ENCODE measurements at regions not wholly inside any gene's neighbourhood (a gene's known extent, or its start where the extent isn't known, plus 50 kb on each side); places are given as distances from the start of the nearest gene placed in this dataset.

GRCh38 chr11:116384407-116384806 is 388.4 kb downstream of the BUD13 start:
- no peak for TF ChIP-seq CTCF (IDR thresholded peaks at IDR 0.05; ENCODE audit: borderline replicate concordance, control extremely low read depth, extremely low read depth, insufficient read depth, missing control alignments)
- DNase-seq (ENCODE audit: low spot score) = no peak
- in situ Hi-C loops (cut with MboI; ENCODE audit: low sequenced_read_pairs, unreplicated experiment) = no loop called here

GRCh38 chr11:116379185-116379828 is 393.5 kb downstream of the BUD13 start:
- in situ Hi-C loops (cut with MboI; ENCODE audit: low sequenced_read_pairs, unreplicated experiment) = no loop called here
- DNase-seq (ENCODE audit: low spot score) = no peak
- TF ChIP-seq CTCF (IDR thresholded peaks at IDR 0.05; ENCODE audit: borderline replicate concordance, control extremely low read depth, extremely low read depth, insufficient read depth, missing control alignments) = no peak

- no peak for DNase-seq (ENCODE audit: low spot score)
- in situ Hi-C loops (cut with MboI; ENCODE audit: low sequenced_read_pairs, unreplicated experiment) = no loop called here
- TF ChIP-seq CTCF (IDR thresholded peaks at IDR 0.05; ENCODE audit: borderline replicate concordance, control extremely low read depth, extremely low read depth, insufficient read depth, missing control alignments) = no peak
Observed at GRCh38 chr11:116376547-116376946, 396.2 kb downstream of the BUD13 start.

DNA sequence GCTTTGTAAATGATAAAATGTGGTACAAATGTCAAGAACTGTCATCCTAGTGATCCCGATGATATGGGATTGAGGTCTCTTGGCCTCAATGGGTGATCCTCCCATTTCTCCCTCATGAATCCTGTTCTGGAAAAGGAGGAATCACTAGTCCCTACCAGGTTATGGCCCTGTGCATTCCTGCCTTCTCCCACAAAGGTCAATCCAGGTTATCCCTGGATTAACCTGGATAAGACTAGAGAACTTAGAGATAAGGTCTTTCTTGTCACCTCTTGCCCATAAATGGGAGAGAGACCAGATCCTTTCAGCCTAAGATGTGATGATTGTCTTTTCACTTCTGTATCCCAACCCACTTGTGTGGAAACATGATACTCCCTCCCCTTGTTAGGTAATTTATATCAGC is 396.7 kb downstream of the BUD13 start:
- in situ Hi-C loops (cut with MboI; ENCODE audit: low sequenced_read_pairs, unreplicated experiment) = no loop called here
- TF ChIP-seq CTCF (IDR thresholded peaks at IDR 0.05; ENCODE audit: borderline replicate concordance, control extremely low read depth, extremely low read depth, insufficient read depth, missing control alignments) = no peak
- DNase-seq (ENCODE audit: low spot score) = no peak

- in situ Hi-C loops (cut with MboI; ENCODE audit: low sequenced_read_pairs, unreplicated experiment) = no loop called here
- no peak for DNase-seq (ENCODE audit: low spot score)
Observed at GRCh38 chr11:116375221-116375620, 397.6 kb downstream of the BUD13 start.

DNA sequence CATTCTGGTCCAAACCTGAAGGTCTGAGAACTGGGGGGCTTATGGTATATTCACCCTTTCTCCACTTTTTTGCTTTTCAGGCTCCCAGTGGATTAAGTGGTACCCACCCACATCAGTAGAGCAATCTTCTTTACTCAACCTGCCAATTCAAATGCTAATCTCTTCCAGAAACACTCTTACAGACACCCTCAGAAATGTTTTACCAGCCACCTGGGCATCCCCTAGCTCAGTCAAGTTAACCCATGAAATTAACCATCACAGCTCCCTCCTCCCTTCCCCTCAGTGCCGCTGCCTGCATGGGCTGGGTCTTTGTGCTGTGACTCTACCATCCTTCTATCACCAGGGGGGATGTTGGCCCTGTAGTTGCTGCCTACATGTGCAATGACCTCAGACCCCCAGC is 398.7 kb downstream of the BUD13 start:
- in situ Hi-C loops (cut with MboI; ENCODE audit: low sequenced_read_pairs, unreplicated experiment) = no loop called here
- no peak for DNase-seq (ENCODE audit: low spot score)
- no peak for TF ChIP-seq CTCF (IDR thresholded peaks at IDR 0.05; ENCODE audit: borderline replicate concordance, control extremely low read depth, extremely low read depth, insufficient read depth, missing control alignments)

More at GRCh38 chr11:116375221-116375620, 397.6 kb downstream of the BUD13 start:
- no peak for TF ChIP-seq CTCF (IDR thresholded peaks at IDR 0.05; ENCODE audit: borderline replicate concordance, control extremely low read depth, extremely low read depth, insufficient read depth, missing control alignments)

Data from GM13976 (cell line).